CD4-positive, alpha-beta T cell treated with Interleukin-17A for 1 hour (primary cell): ENCODE measurements at regions not wholly inside any gene's neighbourhood (a gene's known extent, or its start where the extent isn't known, plus 50 kb on each side); places are given as distances from the start of the nearest gene placed in this dataset.

ENCODE experiments used
- DNase-seq: peaks from one replicate; pipeline ENCODE4 v3.0.0-alpha.2; 2020

- peak; percentile 5 for DNase-seq
Measured at GRCh38 chr3:67290438-67290837, 292.3 kb downstream of the KBTBD8 start.

- DNase-seq = no peak
Measured at GRCh38 chr3:67291287-67292252, 293.5 kb downstream of the KBTBD8 start.

GRCh38 chr3:67292356-67293121 lies 294.4 kb downstream of the KBTBD8 start:
- DNase-seq = no peak

- DNase-seq = no peak
Measured at GRCh38 chr3:67294341-67294740, 296.2 kb downstream of the KBTBD8 start.

- no peak for DNase-seq
Measured at GRCh38 chr3:67296039-67296892, 298.2 kb downstream of the KBTBD8 start.

- no peak for DNase-seq
Measured at GRCh38 chr3:67297715-67298475, 299.8 kb downstream of the KBTBD8 start.

- DNase-seq = no peak
Measured at GRCh38 chr3:67301556-67301955, 303.4 kb downstream of the KBTBD8 start.

- no peak for DNase-seq
Measured at GRCh38 chr3:67302489-67302888, 304.4 kb downstream of the KBTBD8 start.

- DNase-seq = no peak
Measured at GRCh38 chr3:67305160-67305559, 307.1 kb downstream of the KBTBD8 start.

GRCh38 chr3:67305922-67306321 lies 307.8 kb downstream of the KBTBD8 start:
- no peak for DNase-seq

- no peak for DNase-seq
Measured at GRCh38 chr3:67311440-67311839, 313.3 kb downstream of the KBTBD8 start.

- no peak for DNase-seq
Measured at GRCh38 chr3:67312155-67312554, 314.0 kb downstream of the KBTBD8 start.

- no peak for DNase-seq
Measured at GRCh38 chr3:67318162-67318561, 320.1 kb downstream of the KBTBD8 start.

GRCh38 chr3:67324554-67324953 lies 326.4 kb downstream of the KBTBD8 start:
- DNase-seq = no peak
